SH-SY5Y (cell line): ENCODE measurements at regions not wholly inside any gene's neighbourhood (a gene's known extent, or its start where the extent isn't known, plus 50 kb on each side); places are given as distances from the start of the nearest gene placed in this dataset.

ENCODE experiments used
- GATA2 ChIP-seq: IDR thresholded peaks from 2 replicates; pipeline ENCODE4 v1.6.1; 2011; ENCODE audit warnings: mild to moderate bottlenecking, low read depth, low read length
- GATA3 ChIP-seq: IDR thresholded peaks from 2 replicates; pipeline ENCODE4 v1.6.1; 2011; ENCODE audit warnings: low read depth, mild to moderate bottlenecking, low read length, moderate library complexity

- no peak for TF ChIP-seq GATA2
- no peak for TF ChIP-seq GATA3
Measured at GRCh38 chr13:99693852-99694611, 192.8 kb downstream of the TM9SF2 start.

- TF ChIP-seq GATA3, result no peak
- no peak for TF ChIP-seq GATA2
Measured at GRCh38 chr13:99693351-99693750, 192.1 kb downstream of the TM9SF2 start.

DNA sequence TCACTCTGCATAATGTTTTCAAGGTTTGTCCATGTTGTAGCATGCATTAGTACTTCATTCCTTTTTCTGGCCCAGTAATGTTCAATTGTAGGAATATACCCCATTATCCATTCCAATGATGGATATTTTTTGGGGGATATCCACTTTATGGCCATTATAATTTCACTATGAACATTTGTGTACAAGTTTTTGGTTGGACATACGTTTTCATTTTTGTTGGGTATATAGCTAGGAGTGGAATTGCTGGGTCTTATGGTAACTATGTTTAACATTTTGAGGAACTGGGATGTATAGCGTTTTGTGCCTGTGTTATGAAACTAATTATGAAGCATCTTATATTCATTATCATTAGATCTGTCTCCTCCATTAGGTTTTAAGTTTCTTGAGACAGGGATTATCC is 191.6 kb downstream of the TM9SF2 start:
- TF ChIP-seq GATA3, result no peak
- TF ChIP-seq GATA2, result no peak

- TF ChIP-seq GATA3, result no peak
- no peak for TF ChIP-seq GATA2
Measured at GRCh38 chr13:99691552-99691951, 190.3 kb downstream of the TM9SF2 start.

- TF ChIP-seq GATA3, result no peak
- no peak for TF ChIP-seq GATA2
Measured at GRCh38 chr13:99690426-99691174, 189.3 kb downstream of the TM9SF2 start.

DNA sequence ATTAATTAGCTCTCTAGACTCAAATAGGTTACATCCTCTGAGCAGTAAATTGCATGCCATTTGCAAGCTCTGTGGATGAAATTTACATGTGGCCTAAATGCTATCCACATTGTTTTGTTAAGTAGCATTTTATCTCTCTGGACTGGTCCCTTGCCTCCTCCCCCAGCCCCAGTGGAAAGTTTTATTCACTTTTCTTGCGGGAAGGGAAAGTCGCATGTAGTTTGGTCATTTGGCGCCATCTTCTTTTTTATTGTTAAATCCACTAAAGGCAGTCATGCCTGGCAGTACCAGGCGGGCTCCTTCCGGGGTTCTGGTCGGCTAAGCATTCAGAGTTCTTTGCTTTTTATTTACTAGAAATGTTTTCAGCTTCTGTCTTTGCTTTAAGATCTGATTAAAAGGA is 188.7 kb downstream of the TM9SF2 start:
- TF ChIP-seq GATA2, result no peak
- TF ChIP-seq GATA3, result no peak

- TF ChIP-seq GATA3 (no peak), GATA2 (no peak)
Measured at GRCh38 chr13:99688776-99689175, 187.5 kb downstream of the TM9SF2 start.

GRCh38 chr13:99687723-99688397 is 186.6 kb downstream of the TM9SF2 start:
- TF ChIP-seq GATA3 (no peak), GATA2 (no peak)

DNA sequence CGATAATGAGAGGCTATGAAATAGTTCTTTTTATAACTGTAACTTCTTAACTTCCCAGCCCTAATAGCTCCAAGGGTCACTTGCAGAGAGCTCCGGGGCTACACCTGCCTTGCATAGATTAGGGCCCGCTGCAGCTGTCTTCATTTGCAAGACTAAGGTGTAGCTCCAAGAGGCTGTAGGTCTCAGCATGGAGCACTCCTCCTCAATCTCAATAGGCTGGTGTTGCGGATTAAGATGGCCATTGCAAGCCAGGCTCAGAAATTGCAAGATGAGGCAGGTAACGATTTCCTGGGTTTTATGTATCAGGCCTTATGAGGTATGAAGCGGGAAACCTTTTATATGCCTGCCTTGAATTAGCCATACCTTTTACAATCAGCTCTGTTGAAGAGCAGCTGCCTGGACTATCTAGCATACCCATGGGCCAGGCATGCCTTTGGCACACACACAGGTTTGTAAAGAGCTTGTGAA is 185.7 kb downstream of the TM9SF2 start:
- no peak for TF ChIP-seq GATA3
- no peak for TF ChIP-seq GATA2

DNA sequence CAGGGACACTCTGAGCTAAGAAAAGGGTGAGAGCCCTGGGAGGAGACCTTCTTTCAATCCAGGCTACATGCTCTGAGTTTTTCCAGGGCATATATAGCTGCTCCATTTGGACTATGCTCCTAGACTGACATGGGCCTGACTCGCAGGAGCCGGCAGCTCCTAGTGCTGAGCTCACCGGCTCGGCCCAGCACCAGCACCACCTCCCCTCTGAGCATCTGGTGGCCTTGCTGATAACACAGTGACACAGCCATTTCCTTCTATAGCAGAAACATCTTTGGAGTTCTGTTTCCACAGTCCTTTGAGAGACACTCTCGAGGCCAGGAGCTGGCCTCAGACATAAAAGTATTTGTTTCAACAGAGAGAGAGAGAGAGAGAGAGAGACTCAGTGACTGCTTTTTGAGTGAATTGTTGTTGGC is 184.9 kb downstream of the TM9SF2 start:
- TF ChIP-seq GATA2 (peak; percentile 63), GATA3 (no peak)

- TF ChIP-seq GATA3 (no peak), GATA2 (no peak)
Measured at GRCh38 chr13:99681695-99682094, 180.4 kb downstream of the TM9SF2 start.

DNA sequence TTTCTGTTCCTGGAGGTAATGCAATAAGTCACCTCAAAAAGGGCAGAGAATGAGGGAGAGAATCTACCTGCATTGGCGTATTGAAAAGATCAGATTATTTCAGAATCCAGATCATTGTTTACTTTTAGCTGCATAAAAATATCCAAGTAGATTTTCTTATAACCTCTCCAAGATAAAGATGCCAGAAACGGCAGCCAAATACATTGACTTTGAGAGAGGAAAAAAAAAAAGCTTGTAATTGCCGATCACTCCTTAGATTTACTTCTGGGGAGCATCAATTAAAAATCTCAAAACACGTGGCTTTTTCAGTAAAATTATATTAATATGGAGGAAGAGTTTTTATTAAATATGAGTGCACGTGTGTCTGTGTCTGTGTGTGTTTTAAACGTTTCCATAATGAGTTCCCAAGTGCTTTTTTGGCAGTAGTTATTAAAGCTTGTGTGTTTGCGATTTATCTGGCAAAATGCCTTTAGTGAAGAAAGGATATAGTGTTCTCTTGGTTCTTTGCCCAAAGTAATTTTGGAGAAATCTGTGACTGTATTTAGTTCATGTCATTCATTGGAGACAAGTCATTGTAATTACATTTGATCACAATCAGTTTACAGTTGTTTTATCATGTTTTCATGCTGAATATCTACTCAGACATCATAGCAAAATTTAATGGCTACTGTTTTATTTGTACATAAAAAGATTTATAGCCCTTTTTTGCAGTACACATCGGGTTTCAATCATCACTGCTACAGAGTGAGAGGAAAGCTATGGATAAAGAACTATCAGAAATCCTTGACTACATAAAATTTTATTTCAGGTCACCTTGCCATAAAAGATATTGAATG is 176.1 kb downstream of the TM9SF2 start:
- peak; percentile 86; the same call in 1 of the 2 replicates for TF ChIP-seq GATA3
- TF ChIP-seq GATA2, result peak; percentile 46

- TF ChIP-seq GATA2, result no peak
- no peak for TF ChIP-seq GATA3
Measured at GRCh38 chr13:99671746-99672145, 170.5 kb downstream of the TM9SF2 start.
